ENCODE measurements at regions not wholly inside any gene's neighbourhood (a gene's known extent, or its start where the extent isn't known, plus 50 kb on each side); places are given as distances from the start of the nearest gene placed in this dataset.
"Not testable (repeated sequence)": the region's sequence is repeated elsewhere in the genome, so short reads cannot be mapped to it uniquely, and the experiment has no call there.

GRCh38 chr22:11066458-11067285, 4461.3 kb upstream of the OR11H1 start:
- Histone ChIP-seq H3K9me1 (ENCODE audit: control insufficient read depth, insufficient read depth, low read length) (no peaks in the 10 kb centered on the region), H3K9me3 (replicated peaks; ENCODE audit: control insufficient read depth, insufficient read depth, low read depth, low read length) (no peaks in the 10 kb centered on the region; the same call in 1 of the 2 replicates), H2AFZ (ENCODE audit: low read depth, low read length) (no peak overlapping the region), H3K4me1 (replicated peaks in 1 of 2; ENCODE audit: control insufficient read depth in 2 of 2, insufficient read depth in 2 of 2, low read length in 2 of 2) (no peaks in the 10 kb centered on the region), H4K20me1 (replicated peaks; ENCODE audit: control insufficient read depth, insufficient read depth, low read length) (no peaks in the 10 kb centered on the region), H3K9ac (ENCODE audit: insufficient read depth in 1 of 2, low read depth in 2 of 2, low read length in 2 of 2) (no peak overlapping the region), H3K4me2 (ENCODE audit: insufficient read depth, low read length) (no peak overlapping the region), H3K27me3 (ENCODE audit: control insufficient read depth in 2 of 2, insufficient read depth in 2 of 2, low read length in 2 of 2) (no peaks in the 10 kb centered on the region), H3K36me3 (ENCODE audit: control insufficient read depth, insufficient read depth, low read length) (no peaks in the 10 kb centered on the region), H3K4me3 (peak overlapping the region; percentile 12), H3K79me2 (ENCODE audit: control insufficient read depth, insufficient read depth, low read length) (no peaks in the 10 kb centered on the region), H3K27ac (ENCODE audit: extremely low read depth, low read depth, low read length) (no peak overlapping the region)
- CTCF ChIA-PET (ENCODE audit: low intra/inter-chr PET ratio): no interaction called here
- POLR2A ChIA-PET: no interaction called here
- WGBS (ENCODE audit: insufficient coverage, low coverage, missing lambda C conversion rate): 2% methylated on average over 29 of the region's 29 CpGs
- BruUV-seq (replicated peaks): TSS peak; percentile 90
- intact Hi-C loops (cut with micrococcal nuclease): no loop called here
- in situ Hi-C loops (cut with MboI): loop anchor here (5.0 kb wide), 1 partner anchor 284 kb away; no protein-coding TSS in a partner anchor
- peak in 3 of 4 experiments; percentile 26 to 31 (median 28) for DNase-seq (ENCODE audit: extremely low read depth in 1 of 4, low spot score in 3 of 4)
- no peak for FAIRE-seq
- peak; percentile 26; the same call in 1 of the 3 replicates for ATAC-seq
- TF ChIP-seq FOXJ3 (CRISPR knock-in tag; IDR thresholded peaks at IDR 0.05) (no peak), HDAC8 (tag; IDR thresholded peaks at IDR 0.05) (no peak), CCNT2 (IDR thresholded peaks at IDR 0.05; ENCODE audit: borderline replicate concordance, extremely low read depth, insufficient read length, low read depth, low read length) (no peak), SIX5 (IDR thresholded peaks at IDR 0.05; ENCODE audit: borderline replicate concordance in 1 of 2, insufficient read depth in 1 of 2, low read depth in 1 of 2, low read length in 2 of 2) (no peak), ZNF586 (CRISPR knock-in tag; conservative IDR thresholded peaks at IDR 0.05) (no peak), FOXA1 (IDR thresholded peaks at IDR 0.05; ENCODE audit: borderline replicate concordance) (no peak), ZFX (CRISPR knock-in tag; IDR thresholded peaks at IDR 0.05) (no peak), ZNF778 (CRISPR knock-in tag; IDR thresholded peaks at IDR 0.05) (no peak), ELF4 (CRISPR knock-in tag; IDR thresholded peaks at IDR 0.05) (no peak), ZBTB43 (CRISPR knock-in tag; IDR thresholded peaks at IDR 0.05) (no peak), RBM15 (IDR thresholded peaks at IDR 0.05; ENCODE audit: insufficient read depth, low read length) (no peak), ZKSCAN8 (CRISPR knock-in tag; IDR thresholded peaks at IDR 0.05) (no peak)

GRCh38 chr22:11067286-11067871, 4460.6 kb upstream of the OR11H1 start:
- H3K79me2 ChIP-seq (ENCODE audit: control insufficient read depth, insufficient read depth, low read length); CTCF ChIA-PET (ENCODE audit: low intra/inter-chr PET ratio); H2AFZ ChIP-seq (ENCODE audit: low read depth, low read length); H3K9me3 ChIP-seq (replicated peaks; ENCODE audit: control insufficient read depth, insufficient read depth, low read depth, low read length); H3K27ac ChIP-seq (ENCODE audit: extremely low read depth, low read depth, low read length); ATAC-seq; H3K27me3 ChIP-seq (ENCODE audit: control insufficient read depth in 2 of 2, insufficient read depth in 2 of 2, low read length in 2 of 2); FAIRE-seq; H3K9ac ChIP-seq (ENCODE audit: insufficient read depth in 1 of 2, low read depth in 2 of 2, low read length in 2 of 2); intact Hi-C loops (cut with micrococcal nuclease); DNase-seq (ENCODE audit: extremely low read depth in 1 of 4, low spot score in 3 of 4); POLR2A ChIA-PET; BruUV-seq (replicated peaks); H4K20me1 ChIP-seq (replicated peaks; ENCODE audit: control insufficient read depth, insufficient read depth, low read length); H3K36me3 ChIP-seq (ENCODE audit: control insufficient read depth, insufficient read depth, low read length); H3K4me1 ChIP-seq (replicated peaks in 1 of 2; ENCODE audit: control insufficient read depth in 2 of 2, insufficient read depth in 2 of 2, low read length in 2 of 2); H3K4me2 ChIP-seq (ENCODE audit: insufficient read depth, low read length); H3K9me1 ChIP-seq (ENCODE audit: control insufficient read depth, insufficient read depth, low read length): not testable (repeated sequence)
- peak overlapping the region; percentile 12; the same call in 1 of the 2 replicates for H3K4me3 ChIP-seq
- in situ Hi-C loops (cut with MboI): loop anchor here (5.0 kb wide), 1 partner anchor 285 kb away; no protein-coding TSS in a partner anchor
- 0% methylated on average over 13 of the region's 13 CpGs for WGBS (ENCODE audit: insufficient coverage, low coverage, missing lambda C conversion rate)

All from K562 (cell line).